Keratinocyte (primary cell): ENCODE measurements at regions not wholly inside any gene's neighbourhood (a gene's known extent, or its start where the extent isn't known, plus 50 kb on each side); places are given as distances from the start of the nearest gene placed in this dataset.

Source experiments
- EZH2 ChIP-seq: IDR thresholded peaks from one replicate; pipeline ENCODE4 v1.6.1; 2012; ENCODE audit warnings: inconsistent platforms, mild to moderate bottlenecking, low read length, moderate library complexity
- TF ChIP-seq, protein P1 (sequence below), 3 experiments: IDR thresholded peaks in 1 of 3; conservative IDR thresholded peaks in 1 of 3; optimal IDR thresholded peaks in 1 of 3; 2 replicates in 2 of 3; 3 replicates in 1 of 3; pipeline versions ENCODE3 to v1.5.1; 2011; ENCODE audit warnings: low read length in 3 of 3, mild to moderate bottlenecking in 3 of 3, moderate library complexity in 2 of 3, control low read depth in 1 of 3, inconsistent platforms in 1 of 3; ENCODE audit not compliant: insufficient read depth in 2 of 3; ENCODE audit errors: extremely low read depth in 1 of 3

DNA sequence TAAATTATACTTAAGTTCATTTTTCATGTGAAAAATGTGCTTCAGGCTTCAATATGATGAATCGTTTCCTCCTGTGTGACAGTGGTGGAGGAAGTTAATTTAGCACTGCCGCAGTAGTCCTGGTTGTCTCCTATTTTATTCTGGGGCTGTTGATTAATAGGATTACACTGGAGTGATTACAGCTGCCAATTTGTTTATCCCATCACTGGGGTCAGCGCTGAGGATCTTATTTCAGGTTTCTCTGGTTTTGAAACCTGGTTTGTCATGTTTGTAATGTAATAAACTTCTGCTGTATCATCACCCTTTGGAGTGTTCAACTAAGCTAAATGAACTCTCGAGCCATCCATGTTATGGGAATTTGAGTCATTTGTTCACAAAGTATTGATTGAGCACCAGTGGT is 241.7 kb upstream of the KCNN2 start:
- TF ChIP-seq, protein P1, sequence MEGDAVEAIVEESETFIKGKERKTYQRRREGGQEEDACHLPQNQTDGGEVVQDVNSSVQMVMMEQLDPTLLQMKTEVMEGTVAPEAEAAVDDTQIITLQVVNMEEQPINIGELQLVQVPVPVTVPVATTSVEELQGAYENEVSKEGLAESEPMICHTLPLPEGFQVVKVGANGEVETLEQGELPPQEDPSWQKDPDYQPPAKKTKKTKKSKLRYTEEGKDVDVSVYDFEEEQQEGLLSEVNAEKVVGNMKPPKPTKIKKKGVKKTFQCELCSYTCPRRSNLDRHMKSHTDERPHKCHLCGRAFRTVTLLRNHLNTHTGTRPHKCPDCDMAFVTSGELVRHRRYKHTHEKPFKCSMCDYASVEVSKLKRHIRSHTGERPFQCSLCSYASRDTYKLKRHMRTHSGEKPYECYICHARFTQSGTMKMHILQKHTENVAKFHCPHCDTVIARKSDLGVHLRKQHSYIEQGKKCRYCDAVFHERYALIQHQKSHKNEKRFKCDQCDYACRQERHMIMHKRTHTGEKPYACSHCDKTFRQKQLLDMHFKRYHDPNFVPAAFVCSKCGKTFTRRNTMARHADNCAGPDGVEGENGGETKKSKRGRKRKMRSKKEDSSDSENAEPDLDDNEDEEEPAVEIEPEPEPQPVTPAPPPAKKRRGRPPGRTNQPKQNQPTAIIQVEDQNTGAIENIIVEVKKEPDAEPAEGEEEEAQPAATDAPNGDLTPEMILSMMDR (optimal IDR thresholded peaks at IDR 0.05 in 1 of 3, IDR thresholded peaks at IDR 0.05 in 1 of 3, conservative IDR thresholded peaks at IDR 0.05 in 1 of 3; ENCODE audit: extremely low read depth in 1 of 3, insufficient read depth in 2 of 3, low read length in 3 of 3), result no peak
- TF ChIP-seq EZH2, result no peak
